ENCODE measurements at regions not wholly inside any gene's neighbourhood (a gene's known extent, or its start where the extent isn't known, plus 50 kb on each side); places are given as distances from the start of the nearest gene placed in this dataset.

DNA sequence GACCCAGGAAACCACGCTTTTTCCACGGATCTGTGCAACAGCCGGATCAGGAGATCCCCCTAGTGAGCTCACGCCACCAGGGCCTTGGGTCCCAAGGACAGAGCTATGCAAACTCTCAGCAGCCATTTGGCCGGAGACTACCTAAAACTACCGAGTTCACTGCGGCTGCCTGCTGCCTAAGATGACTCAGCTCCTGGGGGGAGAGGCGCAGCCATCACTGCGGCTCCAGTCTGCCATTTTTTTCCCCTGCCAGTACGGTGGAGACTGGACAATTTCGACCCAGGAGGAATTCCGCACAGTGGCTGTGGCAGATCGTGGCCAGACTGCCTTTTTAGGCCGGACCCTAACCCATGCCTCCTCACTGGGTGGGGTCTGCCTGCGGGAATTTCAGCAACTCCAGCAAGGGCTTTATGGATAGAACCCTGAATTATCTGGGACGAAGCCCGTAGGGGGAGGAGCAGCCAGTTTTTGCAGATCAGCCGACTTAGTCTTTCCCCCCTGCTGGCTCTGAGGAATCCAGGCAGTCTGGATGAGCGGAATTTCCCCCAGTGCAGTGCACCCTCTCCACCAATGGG, 424.9 kb upstream of the UBE2E3 start:
- CTCF ChIA-PET, result no interaction called here
- no peak for TF ChIP-seq CTCF (IDR thresholded peaks at IDR 0.05; ENCODE audit: insufficient read depth, low read length, missing control alignments)
- POLR2A ChIA-PET, result no interaction called here
- no peak for DNase-seq (ENCODE audit: low read depth, low spot score)
- no peak overlapping the region for H3K4me3 ChIP-seq (ENCODE audit: low read depth, low read length)

DNA sequence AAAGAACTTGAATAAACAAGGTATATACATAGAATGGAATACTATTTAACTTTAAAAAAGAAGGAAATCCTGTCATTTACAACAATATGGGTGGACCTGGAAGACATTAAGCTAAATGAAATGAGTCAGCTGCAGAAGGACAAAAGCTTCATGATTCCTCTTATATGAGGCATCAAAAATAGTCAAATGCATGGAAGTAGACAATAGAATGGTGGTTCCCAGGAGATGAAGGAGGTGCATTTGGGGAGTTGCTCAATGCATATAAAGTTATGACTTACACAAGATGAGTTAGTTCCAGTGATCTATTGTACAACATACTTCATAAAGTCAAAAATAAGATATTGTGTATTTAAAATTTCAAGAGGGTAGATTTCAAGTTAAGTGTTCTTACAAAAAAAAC, 426.1 kb upstream of the UBE2E3 start:
- no peak overlapping the region for H3K4me3 ChIP-seq (ENCODE audit: low read depth, low read length)
- no peak for TF ChIP-seq CTCF (IDR thresholded peaks at IDR 0.05; ENCODE audit: insufficient read depth, low read length, missing control alignments)
- CTCF ChIA-PET, result no interaction called here
- no peak for DNase-seq (ENCODE audit: low read depth, low spot score)
- POLR2A ChIA-PET, result no interaction called here

- CTCF ChIA-PET, result no interaction called here
- H3K4me3 ChIP-seq (ENCODE audit: low read depth, low read length), result no peak overlapping the region
- TF ChIP-seq CTCF (IDR thresholded peaks at IDR 0.05; ENCODE audit: insufficient read depth, low read length, missing control alignments), result no peak
- no peak for DNase-seq (ENCODE audit: low read depth, low spot score)
- POLR2A ChIA-PET, result no interaction called here
Observed at GRCh38 chr2:180553094-180553715, 427.2 kb upstream of the UBE2E3 start.

DNA sequence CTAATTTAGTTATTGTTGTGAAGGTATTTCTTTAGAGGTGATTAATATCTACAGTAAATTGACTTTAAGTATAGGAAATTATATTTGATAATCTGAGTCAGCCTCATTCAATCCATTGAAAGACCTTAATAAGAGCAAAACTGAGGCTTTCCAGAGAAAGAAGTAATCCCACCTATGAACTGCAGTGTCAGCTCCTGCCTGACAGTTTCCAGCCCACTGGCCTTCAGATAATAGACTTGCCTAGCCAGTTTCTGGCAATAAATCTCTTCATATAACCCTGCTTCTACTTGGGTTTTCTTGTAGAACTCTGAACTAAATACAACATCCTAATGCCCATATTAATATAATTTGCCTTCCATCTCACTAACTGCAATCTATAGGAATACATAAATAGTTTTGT, 437.9 kb upstream of the UBE2E3 start:
- no peak overlapping the region for H3K4me3 ChIP-seq (ENCODE audit: low read depth, low read length)
- CTCF ChIA-PET, result no interaction called here
- no peak for DNase-seq (ENCODE audit: low read depth, low spot score)
- POLR2A ChIA-PET, result no interaction called here
- no peak for TF ChIP-seq CTCF (IDR thresholded peaks at IDR 0.05; ENCODE audit: insufficient read depth, low read length, missing control alignments)

- POLR2A ChIA-PET, result no interaction called here
- H3K4me3 ChIP-seq (ENCODE audit: low read depth, low read length), result no peak overlapping the region
- CTCF ChIA-PET, result no interaction called here
- TF ChIP-seq CTCF (IDR thresholded peaks at IDR 0.05; ENCODE audit: insufficient read depth, low read length, missing control alignments), result no peak
- no peak for DNase-seq (ENCODE audit: low read depth, low spot score)
Observed at GRCh38 chr2:180540761-180541160, 439.6 kb upstream of the UBE2E3 start.

GRCh38 chr2:180539541-180539940, 440.9 kb upstream of the UBE2E3 start:
- no peak for TF ChIP-seq CTCF (IDR thresholded peaks at IDR 0.05; ENCODE audit: insufficient read depth, low read length, missing control alignments)
- H3K4me3 ChIP-seq (ENCODE audit: low read depth, low read length), result no peak overlapping the region
- ChIA-PET POLR2A (no interaction called here), CTCF (no interaction called here)
- DNase-seq (ENCODE audit: low read depth, low spot score), result no peak
